Lung (tissue), 11 donors: ENCODE measurements at regions not wholly inside any gene's neighbourhood (a gene's known extent, or its start where the extent isn't known, plus 50 kb on each side); places are given as distances from the start of the nearest gene placed in this dataset.

Experiments used
- ATAC-seq: fragments of 200-7000 bp; cut with Tn5 transposase; one replicate; pipeline ENCODE4 v1.9.1; 2020; ENCODE audit warnings: moderate number of reproducible peaks; ENCODE audit not compliant: insufficient read depth, low FRiP score
- DNase-seq, 3 donors: peaks; one replicate each; pipeline ENCODE4 v3.0.0-alpha.2; 2013 to 2017
- H3K27ac ChIP-seq, 2 donors: one replicate each; pipeline ENCODE4 v1.5.1; 2013; ENCODE audit warnings: mild to moderate bottlenecking in 2 of 2, moderate library complexity in 2 of 2, control low read depth in 1 of 2, inconsistent platforms in 1 of 2, low read depth in 1 of 2, low read length in 1 of 2
- H3K27me3 ChIP-seq, 3 donors: one replicate each; pipeline ENCODE4 v1.5.1; 2013; ENCODE audit warnings: low read length in 2 of 3; ENCODE audit not compliant: control insufficient read depth in 3 of 3, insufficient read depth in 3 of 3
- H3K36me3 ChIP-seq, 4 donors: one replicate each; pipeline ENCODE4 v1.5.1; 2013; ENCODE audit warnings: low read length in 4 of 4, mild to moderate bottlenecking in 1 of 4, moderate library complexity in 1 of 4; ENCODE audit not compliant: control insufficient read depth in 4 of 4, insufficient read depth in 4 of 4
- H3K4me1 ChIP-seq, 5 donors: one replicate each; pipeline ENCODE4 v1.5.1; 2013; ENCODE audit warnings: low read length in 5 of 5, mild to moderate bottlenecking in 2 of 5, moderate library complexity in 1 of 5; ENCODE audit not compliant: control insufficient read depth in 5 of 5, insufficient read depth in 5 of 5
- H3K4me3 ChIP-seq: one replicate; pipeline ENCODE4 v1.5.1; 2013; ENCODE audit warnings: mild to moderate bottlenecking, control low read depth, moderate library complexity
- H3K9ac ChIP-seq, 2 donors: one replicate each; pipeline ENCODE4 v1.5.1; 2013; ENCODE audit warnings: low read length in 2 of 2, control low read depth in 1 of 2; ENCODE audit not compliant: insufficient read depth in 1 of 2
- H3K9me3 ChIP-seq, 4 donors: one replicate each; pipeline ENCODE4 v1.5.1; 2013; ENCODE audit warnings: low read length in 3 of 4, mild to moderate bottlenecking in 1 of 4, moderate library complexity in 1 of 4; ENCODE audit not compliant: control insufficient read depth in 4 of 4, insufficient read depth in 3 of 4
- WGBS, 2 donors: extraction: QIAGEN DNeasy Blood & Tissue Kit; methylation state at CpG; one replicate each; pipeline ENCODE4 v1.1.7; 2013; 5-methylcytosine and 5-hydroxymethylcytosine counted together
- TF ChIP-seq, protein P1 (sequence below): IDR thresholded peaks from 2 replicates; pipeline ENCODE4 v1.5.1; 2012; ENCODE audit warnings: mild to moderate bottlenecking; ENCODE audit errors: control extremely low read depth, extremely low read depth
- donor health status: control.
- donor health status: control.
- donor health status: Bipolar disorder and iron deficiency.
- donor health status: healthy.
- donor health status: DM: yes; HTN: yes; CAD: no.

DNA sequence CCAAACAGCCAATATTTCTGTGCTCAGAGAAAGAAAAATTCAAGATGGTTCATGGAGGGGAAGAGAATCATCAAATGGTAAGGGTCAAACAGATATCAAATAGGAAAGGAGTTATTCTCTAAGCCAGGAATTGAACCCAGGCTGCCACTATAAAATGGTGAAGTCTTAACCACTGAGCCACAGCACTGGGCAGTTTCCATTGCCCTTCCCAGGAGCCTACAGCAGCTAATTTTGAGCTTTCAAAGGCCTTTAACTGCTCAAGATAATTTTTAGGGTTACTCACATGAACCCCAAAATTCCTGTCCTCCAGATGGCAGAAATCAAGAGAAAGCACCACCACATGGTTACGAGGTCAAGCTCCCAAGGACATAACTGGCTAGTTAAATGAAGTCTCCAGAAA lies 176.2 kb downstream of the KIF18A start:
- H3K9me3 ChIP-seq = no peaks in the 10 kb centered on the region
- no peak overlapping the region for H3K9ac ChIP-seq
- no peaks in the 10 kb centered on the region for H3K27me3 ChIP-seq
- WGBS, 2 donors = 68 to 77% methylated on average over 1 of the region's 1 CpG
- H3K36me3 ChIP-seq = no peaks in the 10 kb centered on the region
- TF ChIP-seq, protein P1, sequence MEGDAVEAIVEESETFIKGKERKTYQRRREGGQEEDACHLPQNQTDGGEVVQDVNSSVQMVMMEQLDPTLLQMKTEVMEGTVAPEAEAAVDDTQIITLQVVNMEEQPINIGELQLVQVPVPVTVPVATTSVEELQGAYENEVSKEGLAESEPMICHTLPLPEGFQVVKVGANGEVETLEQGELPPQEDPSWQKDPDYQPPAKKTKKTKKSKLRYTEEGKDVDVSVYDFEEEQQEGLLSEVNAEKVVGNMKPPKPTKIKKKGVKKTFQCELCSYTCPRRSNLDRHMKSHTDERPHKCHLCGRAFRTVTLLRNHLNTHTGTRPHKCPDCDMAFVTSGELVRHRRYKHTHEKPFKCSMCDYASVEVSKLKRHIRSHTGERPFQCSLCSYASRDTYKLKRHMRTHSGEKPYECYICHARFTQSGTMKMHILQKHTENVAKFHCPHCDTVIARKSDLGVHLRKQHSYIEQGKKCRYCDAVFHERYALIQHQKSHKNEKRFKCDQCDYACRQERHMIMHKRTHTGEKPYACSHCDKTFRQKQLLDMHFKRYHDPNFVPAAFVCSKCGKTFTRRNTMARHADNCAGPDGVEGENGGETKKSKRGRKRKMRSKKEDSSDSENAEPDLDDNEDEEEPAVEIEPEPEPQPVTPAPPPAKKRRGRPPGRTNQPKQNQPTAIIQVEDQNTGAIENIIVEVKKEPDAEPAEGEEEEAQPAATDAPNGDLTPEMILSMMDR = no peak
- DNase-seq = no peak
- no peak for ATAC-seq
- no peak overlapping the region for H3K4me3 ChIP-seq
- H3K27ac ChIP-seq = no peak overlapping the region
- no peaks in the 10 kb centered on the region for H3K4me1 ChIP-seq

- 63 to 84% methylated on average over 1 of the region's 1 CpG for WGBS, 2 donors
- no peak for DNase-seq
- ATAC-seq = no peak
- Histone ChIP-seq H3K27ac (no peak overlapping the region), H3K9me3 (no peaks in the 10 kb centered on the region), H3K36me3 (no peaks in the 10 kb centered on the region), H3K9ac (no peak overlapping the region), H3K27me3 (no peaks in the 10 kb centered on the region), H3K4me1 (no peaks in the 10 kb centered on the region), H3K4me3 (no peak overlapping the region)
- TF ChIP-seq, protein P1 = no peak
Observed at GRCh38 chr11:27930946-27931345, 177.0 kb downstream of the KIF18A start.

DNA sequence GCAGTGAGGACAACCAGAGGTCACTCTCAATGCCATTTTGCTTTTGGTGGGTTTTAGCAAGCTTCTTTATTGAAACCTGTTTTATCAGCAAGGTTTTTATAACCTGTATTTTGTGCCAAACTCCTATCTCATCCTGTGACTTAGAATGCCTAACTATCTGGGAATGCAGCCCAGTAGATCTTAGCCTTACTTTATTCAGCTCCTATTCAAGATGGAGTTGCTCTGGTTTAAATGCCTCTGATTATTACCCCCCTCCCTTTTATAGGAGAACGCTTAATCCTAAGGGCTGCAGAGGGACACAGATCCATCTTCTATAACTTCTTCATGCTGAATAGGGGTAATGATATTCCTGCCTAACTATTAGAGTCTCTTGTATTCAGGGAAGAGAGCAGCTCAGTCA lies 179.1 kb downstream of the KIF18A start:
- Histone ChIP-seq H3K4me3 (no peak overlapping the region), H3K27me3 (no peaks in the 10 kb centered on the region), H3K27ac (no peak overlapping the region), H3K9ac (no peak overlapping the region), H3K4me1 (no peaks in the 10 kb centered on the region), H3K36me3 (no peaks in the 10 kb centered on the region), H3K9me3 (no peaks in the 10 kb centered on the region)
- no peak for DNase-seq
- 89 to 92% methylated on average over 1 of the region's 1 CpG for WGBS, 2 donors
- ATAC-seq = no peak
- TF ChIP-seq, protein P1 = no peak

DNA sequence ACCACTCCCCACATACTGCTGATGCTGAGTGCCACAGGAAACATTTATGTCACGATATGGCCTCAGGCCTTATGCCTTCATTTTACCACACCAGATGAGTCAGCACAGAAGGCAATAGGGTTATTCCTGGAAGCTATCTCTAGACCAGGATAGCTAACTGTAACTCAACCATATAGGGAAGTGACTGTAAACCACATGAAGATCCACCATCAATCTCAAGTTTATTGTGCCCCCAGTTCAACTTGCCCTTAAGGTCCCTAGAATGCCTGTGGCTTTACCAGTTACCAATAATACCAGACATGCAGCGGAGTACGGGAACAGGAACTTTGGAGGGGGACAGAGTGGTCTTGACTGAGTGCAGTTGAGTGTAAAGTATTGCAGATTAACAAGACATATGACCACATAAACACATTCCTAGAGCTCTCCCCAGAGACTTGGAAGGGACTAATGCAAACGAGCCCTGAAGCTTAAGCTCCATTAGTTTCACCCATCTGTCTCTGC lies 180.9 kb downstream of the KIF18A start:
- DNase-seq (no peak), ATAC-seq (no peak)
- Histone ChIP-seq H3K9me3 (no peaks in the 10 kb centered on the region), H3K4me3 (no peak overlapping the region), H3K27ac (no peak overlapping the region), H3K9ac (no peak overlapping the region), H3K4me1 (no peaks in the 10 kb centered on the region), H3K27me3 (no peaks in the 10 kb centered on the region), H3K36me3 (no peaks in the 10 kb centered on the region)
- WGBS, 2 donors = 68 to 72% methylated on average over 4 of the region's 4 CpGs
- TF ChIP-seq, protein P1 = no peak
